Heart left ventricle (tissue), 13 donors: ENCODE measurements at regions not wholly inside any gene's neighbourhood (a gene's known extent, or its start where the extent isn't known, plus 50 kb on each side); places are given as distances from the start of the nearest gene placed in this dataset.

Experiments used
- POLR2A ChIP-seq, 2 donors: fragments of 450-650 bp; IDR thresholded peaks; one replicate each; pipeline ENCODE4 v1.6.1; 2017; ENCODE audit warnings: antibody characterized with exemption in 2 of 2, mild to moderate bottlenecking in 2 of 2, moderate library complexity in 2 of 2
- TF ChIP-seq, protein P1 (sequence below), 12 donors: fragments of 200-600 bp; sonication (generic) in 4 of 12; IDR thresholded peaks; one replicate each; pipeline versions ENCODE4 v1.5.0 to v1.8.0; 2018 to 2022; ENCODE audit warnings: antibody characterized with exemption in 12 of 12, mild to moderate bottlenecking in 5 of 12
- donor health status: ischemic (EF 13 %, LVEDD 7.1; RV severe dilation, severe dysfunction).
- donor health status: DM: no; HTN: yes; CAD: no.
- donor health status: DM: no; HTN: no; CAD: no.
- donor health status: ischemic (EF 25% LVEDD 6.9; RV normal size, moderate dysfunction).
- donor health status: ischemic (EF 25% LVEDD 5.7; RV mildly dilated, moderate dysfunction).
- donor health status: ischemic (EF 35%, LVEDD 5.7; RV mildly dilated, moderate dysfunction).
- donor health status: nonischemic (EF 11% LVEDD 7.7; RV severe dilation, severe dysfunction).
- donor health status: DM: yes; HTN: yes; CAD: no.
- donor health status: PGD.
- donor health status: ischemic (EF 29% LVEDD 5.4; RV normal size, mild dysfunction).
- donor health status: nonischemic (EF 23%, LVEDD 6.1; RV moderate dilation, normal function).

DNA sequence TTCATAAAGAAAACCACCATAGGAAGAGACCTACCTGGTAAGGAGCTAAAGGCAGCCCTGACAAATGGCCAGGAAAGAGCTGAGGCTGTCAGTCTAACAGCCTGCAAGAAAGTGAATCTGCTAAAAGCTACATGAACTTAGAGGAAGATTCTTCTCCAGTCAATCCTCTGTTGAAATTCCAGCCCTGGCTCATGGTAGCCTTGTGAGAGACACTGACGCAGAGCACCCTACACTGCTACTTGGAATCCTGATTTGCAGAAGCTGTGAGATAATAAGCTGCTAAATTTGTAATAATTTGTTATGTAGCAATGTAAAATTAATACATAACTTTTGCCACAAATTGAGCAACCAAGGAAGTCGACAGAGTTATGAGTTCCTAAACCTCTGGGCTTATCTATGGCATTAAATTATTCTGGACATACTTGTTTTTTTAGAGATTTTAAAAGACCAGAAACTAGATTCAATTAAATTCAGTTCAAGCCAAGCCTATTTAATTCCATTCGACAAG, 257.0 kb downstream of the ETNK1 start:
- TF ChIP-seq, protein P1, sequence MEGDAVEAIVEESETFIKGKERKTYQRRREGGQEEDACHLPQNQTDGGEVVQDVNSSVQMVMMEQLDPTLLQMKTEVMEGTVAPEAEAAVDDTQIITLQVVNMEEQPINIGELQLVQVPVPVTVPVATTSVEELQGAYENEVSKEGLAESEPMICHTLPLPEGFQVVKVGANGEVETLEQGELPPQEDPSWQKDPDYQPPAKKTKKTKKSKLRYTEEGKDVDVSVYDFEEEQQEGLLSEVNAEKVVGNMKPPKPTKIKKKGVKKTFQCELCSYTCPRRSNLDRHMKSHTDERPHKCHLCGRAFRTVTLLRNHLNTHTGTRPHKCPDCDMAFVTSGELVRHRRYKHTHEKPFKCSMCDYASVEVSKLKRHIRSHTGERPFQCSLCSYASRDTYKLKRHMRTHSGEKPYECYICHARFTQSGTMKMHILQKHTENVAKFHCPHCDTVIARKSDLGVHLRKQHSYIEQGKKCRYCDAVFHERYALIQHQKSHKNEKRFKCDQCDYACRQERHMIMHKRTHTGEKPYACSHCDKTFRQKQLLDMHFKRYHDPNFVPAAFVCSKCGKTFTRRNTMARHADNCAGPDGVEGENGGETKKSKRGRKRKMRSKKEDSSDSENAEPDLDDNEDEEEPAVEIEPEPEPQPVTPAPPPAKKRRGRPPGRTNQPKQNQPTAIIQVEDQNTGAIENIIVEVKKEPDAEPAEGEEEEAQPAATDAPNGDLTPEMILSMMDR (IDR thresholded peaks at IDR 0.05) = no peak
- TF ChIP-seq POLR2A (IDR thresholded peaks at IDR 0.05) = no peak
